Liver (tissue), 8 donors: ENCODE measurements at regions not wholly inside any gene's neighbourhood (a gene's known extent, or its start where the extent isn't known, plus 50 kb on each side); places are given as distances from the start of the nearest gene placed in this dataset.
"Not testable (repeated sequence)": the region's sequence is repeated elsewhere in the genome, so short reads cannot be mapped to it uniquely, and the experiment has no call there.

Source experiments
- DNase-seq: peaks from one replicate; pipeline ENCODE4 v3.0.0-alpha.2; 2017; ENCODE audit warnings: low spot score
- H3K27ac ChIP-seq, 2 donors: one replicate each; pipeline ENCODE4 v1.7.0; 2013; ENCODE audit warnings: inconsistent platforms in 2 of 2, low read length in 2 of 2, control low read depth in 1 of 2, low read depth in 1 of 2, mild to moderate bottlenecking in 1 of 2
- H3K27me3 ChIP-seq, 4 donors: one replicate each; pipeline versions ENCODE4 v1.6.1 to v1.7.0; 2013; ENCODE audit warnings: low read length in 3 of 4, inconsistent platforms in 1 of 4, mild to moderate bottlenecking in 1 of 4, moderate library complexity in 1 of 4; ENCODE audit not compliant: control insufficient read depth in 4 of 4, insufficient read depth in 4 of 4
- H3K36me3 ChIP-seq, 4 donors: one replicate each; pipeline versions ENCODE4 v1.6.1 to v1.7.0; 2013; ENCODE audit warnings: low read length in 3 of 4, mild to moderate bottlenecking in 3 of 4, low read depth in 1 of 4, moderate library complexity in 1 of 4; ENCODE audit not compliant: control insufficient read depth in 4 of 4, insufficient read depth in 3 of 4
- H3K4me1 ChIP-seq, 4 donors: one replicate each; pipeline versions ENCODE4 v1.6.1 to v1.7.0; 2013; ENCODE audit warnings: low read length in 3 of 4, mild to moderate bottlenecking in 3 of 4, moderate library complexity in 1 of 4; ENCODE audit not compliant: control insufficient read depth in 4 of 4, insufficient read depth in 4 of 4
- H3K4me3 ChIP-seq, 3 donors: one replicate each; pipeline versions ENCODE4 v1.6.1 to v1.7.0; 2013; ENCODE audit warnings: low read length in 3 of 3, control low read depth in 1 of 3, low read depth in 1 of 3, mild to moderate bottlenecking in 1 of 3
- H3K9ac ChIP-seq, 2 donors: one replicate each; pipeline ENCODE4 v1.7.0; 2013; ENCODE audit warnings: low read length in 2 of 2, mild to moderate bottlenecking in 2 of 2, moderate library complexity in 2 of 2, control low read depth in 1 of 2, low read depth in 1 of 2
- H3K9me3 ChIP-seq, 4 donors: one replicate each; pipeline versions ENCODE4 v1.6.1 to v1.7.0; 2013; ENCODE audit warnings: low read length in 3 of 4; ENCODE audit not compliant: control insufficient read depth in 4 of 4
- CTCF ChIP-seq: fragments of 150-350 bp; IDR thresholded peaks from 2 replicates; pipeline ENCODE4 v1.5.1; 2017; ENCODE audit warnings: improper control_type of control experiment, low read depth, low read length; ENCODE audit not compliant: missing input control
- EGR1 ChIP-seq, 2 donors: IDR thresholded peaks; 2 replicates each; pipeline ENCODE4 v1.6.1; 2016 to 2018; ENCODE audit warnings: antibody characterized with exemption in 2 of 2, low read depth in 2 of 2
- HNF4G ChIP-seq: IDR thresholded peaks from 2 replicates; pipeline ENCODE4 v1.6.1; 2016; ENCODE audit warnings: antibody characterized with exemption
- RAD21 ChIP-seq, 2 donors: IDR thresholded peaks; 2 replicates each; pipeline ENCODE4 v1.6.1; 2016; ENCODE audit warnings: antibody characterized with exemption in 2 of 2, mild to moderate bottlenecking in 2 of 2
- RXRA ChIP-seq, 2 donors: IDR thresholded peaks; 2 replicates each; pipeline ENCODE4 v1.6.1; 2017 to 2018; ENCODE audit warnings: antibody characterized with exemption in 2 of 2, mild to moderate bottlenecking in 1 of 2
- WGBS: extraction: QIAGEN DNeasy Blood & Tissue Kit; methylation state at CpG from one replicate; pipeline ENCODE4 v1.1.7; 2013; 5-methylcytosine and 5-hydroxymethylcytosine counted together
- donor health status: healthy.
- donor health status: healthy.
- donor health status: healthy.
- donor health status: healthy.
- donor health status: healthy.

- TF ChIP-seq CTCF (no peak), RAD21 (IDR thresholded peaks at IDR 0.05) (no peak), HNF4G (no peak), EGR1 (IDR thresholded peaks at IDR 0.05; ENCODE audit: low read depth in 2 of 2) (no peak)
- no peaks in the 10 kb centered on the region for H3K4me1 ChIP-seq
- no peak for DNase-seq
- H3K27me3 ChIP-seq: no peaks in the 10 kb centered on the region
- WGBS: 80% methylated on average over 16 of the region's 16 CpGs
- H3K27ac ChIP-seq: no peak overlapping the region
- H3K36me3 ChIP-seq: no peaks in the 10 kb centered on the region
- H3K4me3 ChIP-seq: no peak overlapping the region
- H3K9ac ChIP-seq: no peak overlapping the region
- no peaks in the 10 kb centered on the region for H3K9me3 ChIP-seq
Observed at GRCh38 chr2:224098481-224099230, 59.6 kb upstream of the SERPINE2 start.

- no peaks in the 10 kb centered on the region for H3K36me3 ChIP-seq
- no peaks in the 10 kb centered on the region for H3K9me3 ChIP-seq
- no peak for TF ChIP-seq RXRA (IDR thresholded peaks at IDR 0.05)
- H3K4me3 ChIP-seq: no peak overlapping the region
- no peak overlapping the region for H3K27ac ChIP-seq
- no peak overlapping the region for H3K9ac ChIP-seq
- H3K27me3 ChIP-seq: no peaks in the 10 kb centered on the region
- no peak for DNase-seq
- H3K4me1 ChIP-seq: no peaks in the 10 kb centered on the region
- 84% methylated on average over 1 of the region's 1 CpG for WGBS
Observed at GRCh38 chr2:224094413-224094812, 55.3 kb upstream of the SERPINE2 start.

- 79% methylated on average over 5 of the region's 5 CpGs for WGBS
- H3K27ac ChIP-seq, H3K27me3 ChIP-seq, H3K9me3 ChIP-seq, H3K4me1 ChIP-seq, DNase-seq, H3K36me3 ChIP-seq, H3K9ac ChIP-seq, H3K4me3 ChIP-seq: not testable (repeated sequence)
Observed at GRCh38 chr2:224091671-224092070, 52.6 kb upstream of the SERPINE2 start.

- WGBS: 92% methylated on average over 6 of the region's 6 CpGs
- H3K36me3 ChIP-seq, H3K9ac ChIP-seq, H3K4me1 ChIP-seq, H3K9me3 ChIP-seq, H3K27ac ChIP-seq, DNase-seq, H3K27me3 ChIP-seq, H3K4me3 ChIP-seq: not testable (repeated sequence)
Observed at GRCh38 chr2:224089606-224090005, 50.5 kb upstream of the SERPINE2 start.
